Panc1 (cell line): ENCODE measurements at regions not wholly inside any gene's neighbourhood (a gene's known extent, or its start where the extent isn't known, plus 50 kb on each side); places are given as distances from the start of the nearest gene placed in this dataset.

Source experiments
- ATAC-seq: fragments of 200-7000 bp; cut with Tn5 transposase; 2 replicates; pipeline ENCODE4 v1.9.1; 2020; ENCODE audit warnings: mild to moderate bottlenecking, moderate library complexity
- BruUV-seq: library from RNA; stranded (reverse); fragments of 400-500 nt; replicated peaks from 2 replicates; lab custom pipeline; 2021; lab: Mats Ljungman, UMichigan
- CTCF ChIA-PET: fragments of 300-600 bp; sonication (Branson Sonifier 250); formaldehyde crosslinking; loops from one replicate; lab custom pipeline; 2022; ENCODE audit warnings: antibody characterized with exemption; lab: Charles Lee
- POLR2A ChIA-PET: fragments of 300-600 bp; sonication (Branson Sonifier 250); formaldehyde crosslinking; loops from one replicate; lab custom pipeline; 2022; ENCODE audit warnings: antibody characterized with exemption; lab: Charles Lee
- DNase-seq: peaks from one replicate; pipeline ENCODE4 v3.0.0-alpha.2; 2010; ENCODE audit warnings: low read depth, low spot score
- H3K27ac ChIP-seq: 2 replicates; pipeline ENCODE4 v1.5.1; 2011; ENCODE audit warnings: mild to moderate bottlenecking, low read length, inconsistent platforms
- H3K27me3 ChIP-seq: fragments of 200-500 bp; sonication (Bioruptor generic); 2 replicates; pipeline ENCODE4 v1.6.0; 2014; ENCODE audit warnings: low read length, inconsistent platforms; ENCODE audit not compliant: control insufficient read depth, insufficient read depth
- H3K36me3 ChIP-seq: fragments of 200-500 bp; sonication (Bioruptor generic); 2 replicates; pipeline ENCODE4 v1.5.1; 2014; ENCODE audit warnings: inconsistent platforms, mild to moderate bottlenecking, low read length, moderate library complexity; ENCODE audit not compliant: control insufficient read depth, insufficient read depth
- H3K4me1 ChIP-seq: 2 replicates; pipeline ENCODE4 v1.5.1; 2011; ENCODE audit warnings: inconsistent platforms, mild to moderate bottlenecking, low read length, moderate library complexity; ENCODE audit not compliant: control insufficient read depth, insufficient read depth
- H3K4me3 ChIP-seq, 2 experiments: 2 replicates each; pipeline ENCODE4 v1.5.1; 2011 to 2012; ENCODE audit warnings: low read depth in 2 of 2, low read length in 2 of 2, mild to moderate bottlenecking in 2 of 2, inconsistent platforms in 1 of 2, moderate library complexity in 1 of 2
- H3K9me3 ChIP-seq: fragments of 200-500 bp; sonication (Bioruptor generic); 2 replicates; pipeline ENCODE4 v1.5.1; 2014; ENCODE audit warnings: low read depth, mild to moderate bottlenecking, inconsistent platforms, low read length, moderate library complexity; ENCODE audit not compliant: control insufficient read depth, insufficient read depth
- CTCF ChIP-seq: fragments of 450-650 bp; IDR thresholded peaks from 2 replicates; pipeline ENCODE4 v1.5.1; 2017; ENCODE audit warnings: mild to moderate bottlenecking
- POLR2AphosphoS5 ChIP-seq: IDR thresholded peaks from 2 replicates; pipeline ENCODE4 v1.6.1; 2012; ENCODE audit warnings: mild to moderate bottlenecking, low read depth, low read length, moderate library complexity
- REST ChIP-seq, 2 experiments: IDR thresholded peaks; 2 replicates each; pipeline ENCODE4 v1.6.1; 2011 to 2012; ENCODE audit warnings: low read depth in 2 of 2, control low read depth in 1 of 2, low read length in 1 of 2, mild to moderate bottlenecking in 1 of 2, moderate library complexity in 1 of 2; ENCODE audit not compliant: insufficient read depth in 1 of 2
- SIN3A ChIP-seq: IDR thresholded peaks from 2 replicates; pipeline ENCODE4 v1.6.1; 2012; ENCODE audit warnings: low read depth, mild to moderate bottlenecking, low read length, moderate library complexity, borderline replicate concordance; ENCODE audit not compliant: insufficient read depth
- TCF7L2 ChIP-seq: IDR thresholded peaks from 2 replicates; pipeline ENCODE4 v1.6.1; 2011; ENCODE audit warnings: mild to moderate bottlenecking, low read depth, low read length, inconsistent platforms
- in situ Hi-C: cut with HindIII; loops from 2 replicates; pipeline ENCODE4 v1.10.0; 2016; ENCODE audit warnings: low sequenced_read_pairs, low pct_unique_long_range_greater_than_20kb
- intact Hi-C: fragments of 100-400 bp; cut with micrococcal nuclease; formaldehyde crosslinking; loops from one replicate; pipeline ENCODE4 v1.10.0; 2022; ENCODE audit not compliant: unreplicated experiment

- ChIA-PET POLR2A (no interaction called here), CTCF (no interaction called here)
- no TSS peak for BruUV-seq
- ATAC-seq (no peak), DNase-seq (no peak)
- Histone ChIP-seq H3K27ac (no peak overlapping the region), H3K9me3 (no peaks in the 10 kb centered on the region), H3K4me1 (no peaks in the 10 kb centered on the region), H3K36me3 (no peaks in the 10 kb centered on the region), H3K27me3 (no peaks in the 10 kb centered on the region; the same call in 1 of the 2 replicates), H3K4me3 (no peak overlapping the region)
- TF ChIP-seq REST (IDR thresholded peaks at IDR 0.05; ENCODE audit: insufficient read depth in 1 of 2, low read depth in 2 of 2, low read length in 1 of 2) (no peak), POLR2AphosphoS5 (no peak), CTCF (no peak), SIN3A (no peak), TCF7L2 (no peak)
- intact Hi-C loops, result no loop called here
- in situ Hi-C loops, result no loop called here
Observed at GRCh38 chr17:65387322-65387721, 174.1 kb downstream of the AXIN2 start.

GRCh38 chr17:65385726-65386125 is 175.7 kb downstream of the AXIN2 start:
- no peaks in the 10 kb centered on the region; the same call in 1 of the 2 replicates for H3K27me3 ChIP-seq
- intact Hi-C loops (no loop called here), in situ Hi-C loops (no loop called here)
- TF ChIP-seq REST (IDR thresholded peaks at IDR 0.05; ENCODE audit: insufficient read depth in 1 of 2, low read depth in 2 of 2, low read length in 1 of 2), result no peak
- no peak for TF ChIP-seq SIN3A
- no peak for TF ChIP-seq TCF7L2
- TF ChIP-seq POLR2AphosphoS5, result no peak
- TF ChIP-seq CTCF, result no peak
- no peak for ATAC-seq
- BruUV-seq, result no TSS peak
- ChIA-PET POLR2A (no interaction called here), CTCF (no interaction called here)
- no peaks in the 10 kb centered on the region for H3K4me1 ChIP-seq
- no peaks in the 10 kb centered on the region for H3K36me3 ChIP-seq
- no peak for DNase-seq
- H3K27ac ChIP-seq, result no peak overlapping the region
- H3K9me3 ChIP-seq, result no peaks in the 10 kb centered on the region
- no peak overlapping the region for H3K4me3 ChIP-seq
